ENCODE measurements at regions not wholly inside any gene's neighbourhood (a gene's known extent, or its start where the extent isn't known, plus 50 kb on each side); places are given as distances from the start of the nearest gene placed in this dataset.

- ATAC-seq (ENCODE audit: low FRiP score in 2 of 2) (no peak), DNase-seq (no peak)
- Histone ChIP-seq H3K4me1 (no peaks in the 10 kb centered on the region), H3K27me3 (no peaks in the 10 kb centered on the region), H3K27ac (no peak overlapping the region), H3K36me3 (no peaks in the 10 kb centered on the region), H3K9me3 (no peaks in the 10 kb centered on the region), H3K4me3 (no peak overlapping the region)
- TF ChIP-seq POLR2A (IDR thresholded peaks at IDR 0.05) (no peak), EP300 (IDR thresholded peaks at IDR 0.05) (no peak), CTCF (IDR thresholded peaks at IDR 0.05) (no peak), POLR2AphosphoS5 (IDR thresholded peaks at IDR 0.05) (no peak)
- 44 to 49% methylated on average over 4 of the region's 4 CpGs for WGBS, 2 donors
Observed at GRCh38 chr3:86782866-86783265, 208.1 kb downstream of the VGLL3 start.

GRCh38 chr3:86782286-86782685, 208.7 kb downstream of the VGLL3 start:
- ATAC-seq (ENCODE audit: low FRiP score in 2 of 2) (no peak), DNase-seq (no peak)
- Histone ChIP-seq H3K4me1 (no peaks in the 10 kb centered on the region), H3K9me3 (no peaks in the 10 kb centered on the region), H3K27ac (no peak overlapping the region), H3K27me3 (no peaks in the 10 kb centered on the region), H3K36me3 (no peaks in the 10 kb centered on the region), H3K4me3 (no peak overlapping the region)
- TF ChIP-seq POLR2A (IDR thresholded peaks at IDR 0.05) (no peak), POLR2AphosphoS5 (IDR thresholded peaks at IDR 0.05) (no peak), CTCF (IDR thresholded peaks at IDR 0.05) (no peak), EP300 (IDR thresholded peaks at IDR 0.05) (no peak)
- WGBS, 2 donors = 27 to 34% methylated on average over 2 of the region's 2 CpGs

- 29 to 31% methylated on average over 3 of the region's 3 CpGs for whole genome bisulfite sequencing, 2 donors
- Histone ChIP-seq H3K9me3 (no peaks in the 10 kb centered on the region), H3K27me3 (no peaks in the 10 kb centered on the region), H3K4me1 (no peaks in the 10 kb centered on the region), H3K4me3 (no peak overlapping the region), H3K27ac (no peak overlapping the region), H3K36me3 (no peaks in the 10 kb centered on the region)
- TF ChIP-seq EP300 (IDR thresholded peaks at IDR 0.05) (no peak), CTCF (IDR thresholded peaks at IDR 0.05) (peak in 1 of 6 experiments; percentile 25)
- DNase-seq = no peak
- ATAC-seq (ENCODE audit: low FRiP score in 2 of 2) = peak in 1 of 2 donors; percentile 51
Observed at GRCh38 chr3:86774082-86774691, 216.8 kb downstream of the VGLL3 start.

- no peaks in the 10 kb centered on the region for H3K36me3 ChIP-seq
- WGBS, 2 donors = 69 to 79% methylated on average over 5 of the region's 5 CpGs
- ATAC-seq (ENCODE audit: low FRiP score in 2 of 2) (no peak), DNase-seq (no peak)
- no peaks in the 10 kb centered on the region for H3K4me1 ChIP-seq
- H3K27me3 ChIP-seq = no peaks in the 10 kb centered on the region
- no peak overlapping the region for H3K27ac ChIP-seq
- no peaks in the 10 kb centered on the region for H3K9me3 ChIP-seq
- TF ChIP-seq EP300 (IDR thresholded peaks at IDR 0.05) (no peak), CTCF (IDR thresholded peaks at IDR 0.05) (no peak), POLR2A (IDR thresholded peaks at IDR 0.05) (no peak), POLR2AphosphoS5 (IDR thresholded peaks at IDR 0.05) (no peak)
- H3K4me3 ChIP-seq = no peak overlapping the region
Observed at GRCh38 chr3:86772699-86773098, 218.2 kb downstream of the VGLL3 start.
